ENCODE measurements at regions not wholly inside any gene's neighbourhood (a gene's known extent, or its start where the extent isn't known, plus 50 kb on each side); places are given as distances from the start of the nearest gene placed in this dataset.

- no peak for TF ChIP-seq NRF1 (IDR thresholded peaks at IDR 0.05; ENCODE audit: low read depth, low read length)
- TF ChIP-seq FOSL1 (IDR thresholded peaks at IDR 0.05; ENCODE audit: insufficient read depth, low read depth, low read length), result no peak
- TF ChIP-seq JUND (IDR thresholded peaks at IDR 0.05; ENCODE audit: low read length), result no peak
- no peak for TF ChIP-seq SP1 (IDR thresholded peaks at IDR 0.05; ENCODE audit: low read depth, low read length)
- no peak for TF ChIP-seq CTCF (IDR thresholded peaks at IDR 0.05; ENCODE audit: control extremely low read depth in 1 of 3, insufficient read depth in 1 of 3, low read depth in 1 of 3, low read length in 3 of 3)
- TF ChIP-seq TAF1 (IDR thresholded peaks at IDR 0.05; ENCODE audit: low read depth, low read length), result no peak
Observed at GRCh38 chr1:81238129-81238528, 562.6 kb upstream of the ADGRL2 start.

Measured in H1 (cell line).